PC-3 (cell line): ENCODE measurements at regions not wholly inside any gene's neighbourhood (a gene's known extent, or its start where the extent isn't known, plus 50 kb on each side); places are given as distances from the start of the nearest gene placed in this dataset.

ENCODE experiments used
- ATAC-seq: fragments of 200-7000 bp; cut with Tn5 transposase; 2 replicates; pipeline ENCODE4 v1.9.1; 2020; ENCODE audit warnings: mild to moderate bottlenecking, moderate library complexity
- BruUV-seq: library from RNA; stranded (reverse); fragments of 400-500 nt; replicated peaks from 2 replicates; lab custom pipeline; 2021; lab: Mats Ljungman, UMichigan
- CTCF ChIA-PET: fragments of 300-600 bp; sonication (Branson Sonifier 250); formaldehyde crosslinking; loops from one replicate; lab custom pipeline; 2022; ENCODE audit warnings: antibody characterized with exemption; lab: Charles Lee
- POLR2A ChIA-PET: fragments of 300-600 bp; sonication (Branson Sonifier 250); formaldehyde crosslinking; loops from one replicate; lab custom pipeline; 2022; ENCODE audit warnings: antibody characterized with exemption; ENCODE audit not compliant: unreplicated experiment; lab: Charles Lee
- DNase-seq: peaks from one replicate; pipeline ENCODE4 v3.0.0-alpha.2; 2015
- H2AFZ ChIP-seq: fragments of 300-600 bp; sonication (generic); 2 replicates; pipeline ENCODE4 v1.6.0; 2016; ENCODE audit warnings: antibody characterized with exemption, low read length
- H3F3A ChIP-seq: fragments of 300-600 bp; sonication (generic); one replicate; pipeline ENCODE4 v1.6.0; 2017; ENCODE audit warnings: antibody characterized with exemption, low read length, control low read depth, mild to moderate bottlenecking; ENCODE audit not compliant: unreplicated experiment
- H3K27ac ChIP-seq: fragments of 300-600 bp; sonication (generic); 2 replicates; pipeline ENCODE4 v1.5.1; 2016; ENCODE audit warnings: mild to moderate bottlenecking, low read length
- H3K27me3 ChIP-seq: fragments of 300-600 bp; sonication (generic); 2 replicates; pipeline ENCODE4 v1.6.1; 2016; ENCODE audit warnings: low read length, mixed read lengths
- H3K36me3 ChIP-seq: fragments of 300-600 bp; sonication (generic); 2 replicates; pipeline ENCODE4 v1.6.1; 2016; ENCODE audit warnings: low read depth, mixed run types, low read length, mixed read lengths
- H3K4me1 ChIP-seq: fragments of 300-600 bp; sonication (generic); 2 replicates; pipeline ENCODE4 v1.5.1; 2016; ENCODE audit warnings: low read length; ENCODE audit not compliant: insufficient read depth
- H3K4me2 ChIP-seq: fragments of 300-600 bp; sonication (generic); 2 replicates; pipeline ENCODE4 v1.6.0; 2016; ENCODE audit warnings: low read length
- H3K4me3 ChIP-seq: fragments of 300-600 bp; sonication (generic); 2 replicates; pipeline ENCODE4 v1.5.1; 2016; ENCODE audit warnings: mild to moderate bottlenecking, low read length, mixed read lengths
- H3K79me2 ChIP-seq: fragments of 300-600 bp; sonication (generic); 2 replicates; pipeline ENCODE4 v1.6.1; 2017; ENCODE audit warnings: low read length, mixed read lengths
- H3K9ac ChIP-seq: fragments of 300-600 bp; sonication (generic); 2 replicates; pipeline ENCODE4 v1.6.0; 2016; ENCODE audit warnings: mild to moderate bottlenecking, low read length
- H3K9me2 ChIP-seq: fragments of 300-600 bp; sonication (generic); replicated peaks from 2 replicates; pipeline ENCODE4 v1.6.1; 2016; ENCODE audit warnings: mixed run types, low read length, mixed read lengths
- H3K9me3 ChIP-seq: fragments of 300-600 bp; sonication (generic); 2 replicates; pipeline ENCODE4 v1.6.1; 2016; ENCODE audit warnings: low read length, mixed read lengths
- H4K20me1 ChIP-seq: fragments of 300-600 bp; sonication (generic); 2 replicates; pipeline ENCODE4 v1.6.1; 2016; ENCODE audit warnings: low read length, mixed read lengths
- CTCF ChIP-seq: fragments of 300-600 bp; sonication (generic); conservative IDR thresholded peaks from 2 replicates; pipeline ENCODE4 v1.5.1; 2017; ENCODE audit warnings: antibody characterized with exemption, low read depth, mild to moderate bottlenecking, low read length
- EZH2 ChIP-seq: fragments of 300-600 bp; sonication (generic); IDR thresholded peaks from one replicate; pipeline ENCODE4 v1.6.1; 2017; ENCODE audit warnings: antibody characterized with exemption, mild to moderate bottlenecking, low read length; ENCODE audit not compliant: unreplicated experiment
- EZH2phosphoT487 ChIP-seq: fragments of 300-600 bp; sonication (generic); IDR thresholded peaks from 2 replicates; pipeline ENCODE4 v1.6.1; 2018; ENCODE audit warnings: mild to moderate bottlenecking, antibody characterized with exemption, low read length, borderline replicate concordance
- intact Hi-C: fragments of 100-400 bp; cut with micrococcal nuclease; formaldehyde crosslinking; loops from 2 replicates; pipeline ENCODE4 v1.9.0; 2023

GRCh38 chr16:85301231-85301630 lies 189.0 kb upstream of the CIBAR2 start:
- intact Hi-C loops = no loop called here
- Histone ChIP-seq H3K4me2 (no peak overlapping the region), H3K4me3 (no peak overlapping the region), H3K36me3 (no peaks in the 10 kb centered on the region), H3F3A (no peaks in the 10 kb centered on the region), H3K9me2 (no peaks in the 10 kb centered on the region), H3K9ac (no peak overlapping the region), H4K20me1 (no peaks in the 10 kb centered on the region), H3K27ac (no peak overlapping the region), H3K27me3 (no peaks in the 10 kb centered on the region), H3K79me2 (no peaks in the 10 kb centered on the region), H3K9me3 (no peaks in the 10 kb centered on the region), H3K4me1 (no peaks in the 10 kb centered on the region), H2AFZ (no peak overlapping the region)
- no peak for TF ChIP-seq EZH2phosphoT487
- no peak for TF ChIP-seq CTCF
- TF ChIP-seq EZH2 = no peak
- ChIA-PET POLR2A (no interaction called here), CTCF (no interaction called here)
- no peak for DNase-seq
- ATAC-seq = no peak
- no TSS peak for BruUV-seq

GRCh38 chr16:85302018-85302847 lies 190.0 kb upstream of the CIBAR2 start:
- H2AFZ ChIP-seq = no peak overlapping the region
- no peaks in the 10 kb centered on the region for H3K36me3 ChIP-seq
- no TSS peak for BruUV-seq
- intact Hi-C loops = no loop called here
- H3K27ac ChIP-seq = no peak overlapping the region
- ChIA-PET POLR2A (no interaction called here), CTCF (no interaction called here)
- H3K4me2 ChIP-seq = no peak overlapping the region
- no peak overlapping the region for H3K4me3 ChIP-seq
- TF ChIP-seq EZH2phosphoT487 = no peak
- no peak for TF ChIP-seq EZH2
- TF ChIP-seq CTCF = no peak
- H3K9me3 ChIP-seq = no peaks in the 10 kb centered on the region
- no peaks in the 10 kb centered on the region for H3K4me1 ChIP-seq
- DNase-seq = no peak
- H3K27me3 ChIP-seq = no peaks in the 10 kb centered on the region
- no peaks in the 10 kb centered on the region for H4K20me1 ChIP-seq
- H3F3A ChIP-seq = no peaks in the 10 kb centered on the region
- H3K9me2 ChIP-seq = no peaks in the 10 kb centered on the region
- no peak for ATAC-seq
- no peak overlapping the region for H3K9ac ChIP-seq
- no peaks in the 10 kb centered on the region for H3K79me2 ChIP-seq

- Histone ChIP-seq H3K9ac (no peak overlapping the region), H2AFZ (no peak overlapping the region), H3K27ac (no peak overlapping the region), H3K4me2 (no peak overlapping the region), H3K4me3 (no peak overlapping the region), H3K9me3 (no peaks in the 10 kb centered on the region), H3K36me3 (no peaks in the 10 kb centered on the region), H4K20me1 (no peaks in the 10 kb centered on the region), H3F3A (no peaks in the 10 kb centered on the region), H3K9me2 (no peaks in the 10 kb centered on the region), H3K79me2 (no peaks in the 10 kb centered on the region), H3K4me1 (no peaks in the 10 kb centered on the region), H3K27me3 (no peaks in the 10 kb centered on the region)
- DNase-seq (no peak), ATAC-seq (no peak)
- no TSS peak for BruUV-seq
- TF ChIP-seq EZH2 (no peak), EZH2phosphoT487 (no peak), CTCF (no peak)
- POLR2A ChIA-PET = no interaction called here
- intact Hi-C loops = no loop called here
- CTCF ChIA-PET = no interaction called here
Observed at GRCh38 chr16:85302848-85303353, 190.6 kb upstream of the CIBAR2 start.
